ENCODE measurements at regions not wholly inside any gene's neighbourhood (a gene's known extent, or its start where the extent isn't known, plus 50 kb on each side); places are given as distances from the start of the nearest gene placed in this dataset.

GRCh38 chrX:42515939-42516338 lies 262.0 kb downstream of the PPP1R2C start:
- ChIA-PET POLR2A (interaction anchor here (0.5 kb wide), 1 partner anchor 21 kb away, joined by 3 read pairs; no protein-coding TSS in a partner anchor), CTCF (no interaction called here)
- no peak for TF ChIP-seq CTCF (IDR thresholded peaks at IDR 0.05; ENCODE audit: insufficient read depth, low read length, missing control alignments)
- DNase-seq (ENCODE audit: low read depth, low spot score): no peak
- H3K4me3 ChIP-seq (ENCODE audit: low read depth, low read length): no peak overlapping the region

- ChIA-PET CTCF (no interaction called here), POLR2A (no interaction called here)
- TF ChIP-seq CTCF (IDR thresholded peaks at IDR 0.05; ENCODE audit: insufficient read depth, low read length, missing control alignments): no peak
- no peak overlapping the region for H3K4me3 ChIP-seq (ENCODE audit: low read depth, low read length)
- DNase-seq (ENCODE audit: low read depth, low spot score): no peak
These were observed 272.9 kb downstream of the PPP1R2C start for GRCh38 chrX:42505016-42505415.

- ChIA-PET POLR2A (no interaction called here), CTCF (no interaction called here)
- no peak for TF ChIP-seq CTCF (IDR thresholded peaks at IDR 0.05; ENCODE audit: insufficient read depth, low read length, missing control alignments)
- no peak for DNase-seq (ENCODE audit: low read depth, low spot score)
- no peak overlapping the region for H3K4me3 ChIP-seq (ENCODE audit: low read depth, low read length)
These were observed 278.3 kb downstream of the PPP1R2C start for GRCh38 chrX:42499620-42500019.

- POLR2A ChIA-PET: no interaction called here
- H3K4me3 ChIP-seq (ENCODE audit: low read depth, low read length): no peak overlapping the region
- CTCF ChIA-PET: no interaction called here
- TF ChIP-seq CTCF (IDR thresholded peaks at IDR 0.05; ENCODE audit: insufficient read depth, low read length, missing control alignments): no peak
- DNase-seq (ENCODE audit: low read depth, low spot score): no peak
These were observed 280.6 kb downstream of the PPP1R2C start for GRCh38 chrX:42497356-42497755.

GRCh38 chrX:42496239-42496638 lies 281.7 kb downstream of the PPP1R2C start:
- DNase-seq (ENCODE audit: low read depth, low spot score): no peak
- ChIA-PET CTCF (no interaction called here), POLR2A (no interaction called here)
- no peak overlapping the region for H3K4me3 ChIP-seq (ENCODE audit: low read depth, low read length)
- TF ChIP-seq CTCF (IDR thresholded peaks at IDR 0.05; ENCODE audit: insufficient read depth, low read length, missing control alignments): no peak

- no peak for DNase-seq (ENCODE audit: low read depth, low spot score)
- no peak for TF ChIP-seq CTCF (IDR thresholded peaks at IDR 0.05; ENCODE audit: insufficient read depth, low read length, missing control alignments)
- ChIA-PET CTCF (no interaction called here), POLR2A (interaction anchor here (0.6 kb wide), 1 partner anchor 21 kb away, joined by 3 read pairs; no protein-coding TSS in a partner anchor)
- H3K4me3 ChIP-seq (ENCODE audit: low read depth, low read length): no peak overlapping the region
These were observed 282.8 kb downstream of the PPP1R2C start for GRCh38 chrX:42495139-42495538.

Data from AG04449 (cell line).